Uterus (tissue), 3 donors: ENCODE measurements at regions not wholly inside any gene's neighbourhood (a gene's known extent, or its start where the extent isn't known, plus 50 kb on each side); places are given as distances from the start of the nearest gene placed in this dataset.
"Not testable (repeated sequence)": the region's sequence is repeated elsewhere in the genome, so short reads cannot be mapped to it uniquely, and the experiment has no call there.

Experiments
- DNase-seq, 2 donors: peaks; one replicate each; pipeline ENCODE4 v3.0.0-alpha.2; 2019 to 2020
- H3K27ac ChIP-seq, 2 donors: fragments of 200-600 bp; sonication (generic); 1 replicate in 1 of 2; 2 replicates in 1 of 2; pipeline ENCODE4 v1.5.1; 2016 to 2018
- H3K27me3 ChIP-seq, 2 donors: fragments of 200-600 bp; sonication (generic); one replicate each; pipeline ENCODE4 v1.5.1; 2018 to 2019; ENCODE audit warnings: control low read depth in 1 of 2
- H3K36me3 ChIP-seq, 2 donors: fragments of 200-600 bp; sonication (generic); one replicate each; pipeline ENCODE4 v1.5.1; 2019; ENCODE audit warnings: control low read depth in 1 of 2
- H3K4me1 ChIP-seq, 2 donors: fragments of 200-600 bp; sonication (generic); one replicate each; pipeline ENCODE4 v1.5.1; 2018 to 2019; ENCODE audit warnings: control low read depth in 1 of 2
- H3K4me3 ChIP-seq, 2 donors: fragments of 200-600 bp; sonication (generic); 1 replicate in 1 of 2; 2 replicates in 1 of 2; pipeline ENCODE4 v1.5.1; 2018 to 2019; ENCODE audit warnings: mild to moderate bottlenecking in 1 of 2
- H3K9me3 ChIP-seq, 2 donors: fragments of 200-600 bp; sonication (generic); one replicate each; pipeline ENCODE4 v1.5.1; 2019; ENCODE audit warnings: control low read depth in 1 of 2
- CTCF ChIP-seq, 4 experiments: fragments of 200-600 bp in 2 of 4; fragments of 450-650 bp in 2 of 4; sonication (generic) in 2 of 4; IDR thresholded peaks; one replicate each; pipeline ENCODE4 v1.5.1; 2016 to 2019; ENCODE audit warnings: antibody characterized with exemption in 4 of 4, mild to moderate bottlenecking in 2 of 4, moderate library complexity in 1 of 4
- POLR2A ChIP-seq, 2 donors: fragments of 450-650 bp; IDR thresholded peaks; one replicate each; pipeline ENCODE4 v1.6.1; 2016; ENCODE audit warnings: antibody characterized with exemption in 2 of 2, mild to moderate bottlenecking in 1 of 2, moderate library complexity in 1 of 2
- intact Hi-C: fragments of 100-400 bp; cut with DNase I; formaldehyde crosslinking; loops from one replicate; pipeline ENCODE4 v1.15.1; 2023; ENCODE audit warnings: low total_unique reads
- donor health status: DM: yes; HTN: yes; CAD: no.

GRCh38 chr12:23376238-23376637, 573.2 kb downstream of the SOX5 start:
- H3K4me3 ChIP-seq, result no peak overlapping the region
- no peaks in the 10 kb centered on the region for H3K9me3 ChIP-seq
- H3K4me1 ChIP-seq, result no peaks in the 10 kb centered on the region
- no peak for DNase-seq
- intact Hi-C loops, result no loop called here
- no peaks in the 10 kb centered on the region for H3K27me3 ChIP-seq
- no peaks in the 10 kb centered on the region for H3K36me3 ChIP-seq
- TF ChIP-seq POLR2A (IDR thresholded peaks at IDR 0.05), result no peak
- TF ChIP-seq CTCF (IDR thresholded peaks at IDR 0.05), result no peak
- no peak overlapping the region for H3K27ac ChIP-seq

DNA sequence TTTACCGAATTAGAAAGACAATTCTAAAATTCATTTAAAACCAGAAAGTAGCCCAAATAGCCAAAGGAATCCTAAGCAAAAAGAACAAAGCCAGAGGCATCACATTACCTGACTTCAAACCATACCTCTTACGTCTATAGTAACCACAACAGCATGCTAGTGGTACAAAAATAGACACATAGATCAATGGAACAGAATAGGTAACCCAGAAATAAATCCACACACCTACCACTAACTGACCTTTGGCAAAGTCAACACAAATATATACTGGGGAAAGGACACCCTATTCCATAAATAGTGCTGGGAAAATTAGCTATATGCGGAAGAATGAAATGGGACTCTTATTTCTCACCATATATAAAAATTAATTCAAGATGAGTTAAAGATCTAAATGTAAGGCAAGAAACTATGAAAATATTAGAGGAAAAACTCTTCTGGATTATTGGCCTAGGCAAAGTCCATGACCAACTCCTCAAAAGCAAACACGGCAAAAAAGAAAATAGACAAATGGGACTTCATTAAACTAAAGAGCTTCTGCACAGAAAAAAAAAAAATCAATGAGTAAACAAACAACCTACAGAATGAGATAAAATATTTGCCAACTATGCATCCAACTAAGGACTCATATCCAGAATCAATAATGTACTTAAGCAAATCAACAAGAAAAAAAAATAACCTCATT, 568.9 kb downstream of the SOX5 start:
- H3K27me3 ChIP-seq, result no peaks in the 10 kb centered on the region
- H3K4me3 ChIP-seq, result no peak overlapping the region
- H3K4me1 ChIP-seq, result no peaks in the 10 kb centered on the region
- H3K36me3 ChIP-seq, result no peaks in the 10 kb centered on the region
- intact Hi-C loops, result no loop called here
- TF ChIP-seq POLR2A (IDR thresholded peaks at IDR 0.05) (no peak), CTCF (IDR thresholded peaks at IDR 0.05) (no peak)
- H3K9me3 ChIP-seq, result no peaks in the 10 kb centered on the region
- H3K27ac ChIP-seq, result no peak overlapping the region
- DNase-seq, result no peak

DNA sequence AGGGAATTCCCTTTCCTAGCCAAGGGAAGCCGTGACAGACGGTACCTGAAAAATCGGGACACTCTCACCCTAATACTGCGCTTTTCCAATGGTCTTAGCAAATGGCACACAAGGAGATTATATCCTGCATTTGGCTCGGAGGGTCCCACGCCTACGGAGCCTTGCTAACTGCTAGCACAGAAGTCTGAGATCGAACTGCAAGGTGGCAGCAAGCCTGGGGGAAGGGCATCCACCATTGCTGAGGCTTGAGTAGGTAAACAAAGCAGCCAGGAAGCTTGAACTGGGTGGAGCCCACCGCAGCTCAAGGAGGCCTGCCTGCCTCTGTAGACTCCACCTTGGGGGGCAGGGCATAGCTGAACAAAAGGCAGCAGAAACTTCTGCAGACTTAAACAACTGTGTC, 560.6 kb downstream of the SOX5 start:
- intact Hi-C loops, H3K4me3 ChIP-seq, H3K27me3 ChIP-seq, H3K27ac ChIP-seq, H3K36me3 ChIP-seq, DNase-seq, H3K4me1 ChIP-seq, H3K9me3 ChIP-seq: not testable (repeated sequence)

DNA sequence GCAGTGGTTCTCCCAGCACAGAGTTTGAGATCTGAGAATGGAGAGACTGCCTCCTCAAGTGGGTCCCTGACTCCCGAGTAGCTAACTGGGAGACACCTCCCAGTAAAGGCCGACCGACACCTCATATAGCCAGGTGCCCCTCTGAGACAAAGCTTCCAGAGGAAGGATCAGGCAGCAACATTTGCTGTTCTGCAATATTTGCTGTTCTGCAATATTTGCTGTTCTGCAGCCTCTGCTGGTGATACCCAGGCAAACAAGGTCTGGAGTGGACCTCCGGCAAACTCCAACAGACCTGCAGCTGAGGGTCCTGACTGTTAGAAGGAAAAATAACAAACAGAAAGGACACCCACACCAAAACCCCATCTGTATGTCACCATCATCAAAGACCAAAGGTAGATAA, 560.2 kb downstream of the SOX5 start:
- H3K4me1 ChIP-seq, DNase-seq, H3K27ac ChIP-seq, intact Hi-C loops, H3K27me3 ChIP-seq, H3K4me3 ChIP-seq, H3K9me3 ChIP-seq, H3K36me3 ChIP-seq: not testable (repeated sequence)

GRCh38 chr12:23399402-23399933, 550.0 kb downstream of the SOX5 start:
- Histone ChIP-seq H3K27ac (no peak overlapping the region), H3K36me3 (no peaks in the 10 kb centered on the region), H3K4me1 (no peaks in the 10 kb centered on the region), H3K9me3 (no peaks in the 10 kb centered on the region), H3K27me3 (no peaks in the 10 kb centered on the region), H3K4me3 (no peak overlapping the region)
- intact Hi-C loops, result no loop called here
- DNase-seq, result no peak
- TF ChIP-seq POLR2A (IDR thresholded peaks at IDR 0.05), result no peak
- TF ChIP-seq CTCF (IDR thresholded peaks at IDR 0.05), result no peak

DNA sequence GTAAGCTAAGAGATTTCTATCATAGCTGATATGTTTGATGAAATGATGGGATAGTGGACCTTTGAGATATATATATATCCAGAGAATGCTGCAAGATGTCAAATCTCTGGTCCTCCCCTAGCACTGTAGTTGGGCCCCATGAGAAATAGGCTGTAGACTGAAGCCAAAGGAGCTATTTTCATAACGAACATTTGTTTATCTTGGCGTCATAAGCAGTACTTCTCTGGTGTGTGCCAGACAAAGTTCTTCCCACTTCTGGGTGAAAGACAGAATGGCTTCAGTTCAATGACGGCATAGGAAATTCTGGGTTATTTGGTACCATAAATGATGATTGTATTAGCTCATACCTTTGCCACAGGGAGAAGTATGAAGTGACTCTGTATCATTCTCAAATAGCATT, 534.3 kb downstream of the SOX5 start:
- no peaks in the 10 kb centered on the region for H3K36me3 ChIP-seq
- H3K9me3 ChIP-seq, result no peaks in the 10 kb centered on the region
- no peaks in the 10 kb centered on the region for H3K4me1 ChIP-seq
- H3K27ac ChIP-seq, result no peak overlapping the region
- H3K4me3 ChIP-seq, result no peak overlapping the region
- DNase-seq, result no peak
- no peaks in the 10 kb centered on the region for H3K27me3 ChIP-seq
- intact Hi-C loops, result no loop called here
- no peak for TF ChIP-seq CTCF (IDR thresholded peaks at IDR 0.05)
- TF ChIP-seq POLR2A (IDR thresholded peaks at IDR 0.05), result no peak
